GM12878 (cell line): ENCODE measurements at regions not wholly inside any gene's neighbourhood (a gene's known extent, or its start where the extent isn't known, plus 50 kb on each side); places are given as distances from the start of the nearest gene placed in this dataset.

Source experiments
- CEBPB ChIP-seq, 2 experiments: fragments of 150-350 bp in 1 of 2; IDR thresholded peaks; 2 replicates each; pipeline ENCODE4 v1.6.1; 2012 to 2014; ENCODE audit warnings: low read depth in 2 of 2, low read length in 2 of 2, borderline replicate concordance in 1 of 2, inconsistent platforms in 1 of 2
- CREB1 ChIP-seq: IDR thresholded peaks from 2 replicates; pipeline ENCODE4 v1.6.1; 2012; ENCODE audit warnings: low read depth, mild to moderate bottlenecking, inconsistent platforms
- EZH2 ChIP-seq: IDR thresholded peaks from 2 replicates; pipeline ENCODE4 v1.6.1; 2012; ENCODE audit warnings: low read depth, mild to moderate bottlenecking, control low read depth, inconsistent platforms, low read length, borderline replicate concordance; ENCODE audit not compliant: control insufficient read depth
- POLR2A ChIP-seq: IDR thresholded peaks from 2 replicates; pipeline ENCODE4 v1.6.1; 2011; ENCODE audit warnings: low read depth, mild to moderate bottlenecking, low read length
- RAD51 ChIP-seq: fragments of 450-650 bp; IDR thresholded peaks from 2 replicates; pipeline ENCODE4 v1.6.1; 2016; ENCODE audit warnings: moderate library complexity, mild to moderate bottlenecking, inconsistent platforms
- RUNX3 ChIP-seq: IDR thresholded peaks from 2 replicates; pipeline ENCODE4 v1.6.1; 2012; ENCODE audit warnings: low read length, inconsistent platforms
- SMAD1 ChIP-seq: fragments of 450-650 bp; IDR thresholded peaks from 2 replicates; pipeline ENCODE4 v1.6.1; 2018; ENCODE audit warnings: mild to moderate bottlenecking, low read depth; ENCODE audit not compliant: partially characterized antibody
- ZNF274 ChIP-seq: IDR thresholded peaks from one replicate; pipeline ENCODE4 v1.8.0; 2011; ENCODE audit not compliant: insufficient read length, insufficient read depth
- TF ChIP-seq, protein P1 (sequence below), 3 experiments: IDR thresholded peaks in 2 of 3; conservative IDR thresholded peaks in 1 of 3; 2 replicates each; pipeline ENCODE4 v1.5.1; 2011; ENCODE audit warnings: low read depth in 3 of 3, low read length in 3 of 3, mild to moderate bottlenecking in 3 of 3, control low read depth in 2 of 3, moderate library complexity in 2 of 3, inconsistent platforms in 1 of 3, mixed read lengths in 1 of 3; ENCODE audit not compliant: control insufficient read depth in 2 of 3, insufficient read depth in 1 of 3; ENCODE audit errors: extremely low read depth in 1 of 3
- TF ChIP-seq, protein P2 (sequence below): IDR thresholded peaks from 2 replicates; pipeline ENCODE4 v1.6.1; 2011; ENCODE audit warnings: low read depth, mild to moderate bottlenecking, low read length, moderate library complexity, borderline replicate concordance; ENCODE audit errors: extremely low read depth
- TF ChIP-seq, protein P3 (sequence below): IDR thresholded peaks from 2 replicates; pipeline ENCODE4 v1.6.1; 2011; ENCODE audit warnings: low read depth, low read length, improper control_type of control experiment, borderline replicate concordance
- TF ChIP-seq, protein P4 (sequence below): IDR thresholded peaks from 2 replicates; pipeline ENCODE4 v1.6.1; 2012; ENCODE audit warnings: low read depth, low read length, improper control_type of control experiment
- TF ChIP-seq, protein P5 (sequence below): fragments of 150-350 bp; IDR thresholded peaks from 2 replicates; pipeline ENCODE4 v1.6.1; 2016; ENCODE audit warnings: low read depth, low read length
- TF ChIP-seq, protein P6 (sequence below): fragments of 450-650 bp; formaldehyde crosslinking; IDR thresholded peaks from 2 replicates; pipeline ENCODE4 v1.4.0; 2020; ENCODE audit warnings: mild to moderate bottlenecking, moderate library complexity

DNA sequence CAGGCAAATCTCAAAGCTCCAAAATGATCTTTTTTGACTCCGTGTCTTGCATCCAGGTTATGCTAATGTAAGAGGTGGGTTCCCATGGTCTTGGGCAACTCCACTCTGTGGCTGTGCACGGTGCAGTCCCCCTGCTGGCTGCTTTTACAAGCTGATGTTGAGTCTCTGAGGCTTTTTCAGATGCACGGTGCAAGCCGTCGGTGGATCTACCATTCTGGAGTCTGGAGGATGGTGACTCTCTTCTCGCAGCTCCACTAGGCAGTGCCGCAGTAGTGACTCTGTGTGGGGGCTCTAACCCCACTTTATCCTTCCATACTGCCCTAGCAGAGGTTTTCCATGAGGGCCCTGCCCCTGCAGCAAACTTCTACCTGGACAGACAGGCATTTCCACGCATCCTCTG, 266.8 kb upstream of the GPC6 start:
- TF ChIP-seq ZNF274 (no peak), CEBPB (IDR thresholded peaks at IDR 0.05; ENCODE audit: borderline replicate concordance in 1 of 2, low read depth in 2 of 2, low read length in 2 of 2) (no peak), RAD51 (no peak), EZH2 (no peak), CREB1 (no peak), SMAD1 (no peak), POLR2A (no peak), RUNX3 (no peak)
- TF ChIP-seq, protein P1, sequence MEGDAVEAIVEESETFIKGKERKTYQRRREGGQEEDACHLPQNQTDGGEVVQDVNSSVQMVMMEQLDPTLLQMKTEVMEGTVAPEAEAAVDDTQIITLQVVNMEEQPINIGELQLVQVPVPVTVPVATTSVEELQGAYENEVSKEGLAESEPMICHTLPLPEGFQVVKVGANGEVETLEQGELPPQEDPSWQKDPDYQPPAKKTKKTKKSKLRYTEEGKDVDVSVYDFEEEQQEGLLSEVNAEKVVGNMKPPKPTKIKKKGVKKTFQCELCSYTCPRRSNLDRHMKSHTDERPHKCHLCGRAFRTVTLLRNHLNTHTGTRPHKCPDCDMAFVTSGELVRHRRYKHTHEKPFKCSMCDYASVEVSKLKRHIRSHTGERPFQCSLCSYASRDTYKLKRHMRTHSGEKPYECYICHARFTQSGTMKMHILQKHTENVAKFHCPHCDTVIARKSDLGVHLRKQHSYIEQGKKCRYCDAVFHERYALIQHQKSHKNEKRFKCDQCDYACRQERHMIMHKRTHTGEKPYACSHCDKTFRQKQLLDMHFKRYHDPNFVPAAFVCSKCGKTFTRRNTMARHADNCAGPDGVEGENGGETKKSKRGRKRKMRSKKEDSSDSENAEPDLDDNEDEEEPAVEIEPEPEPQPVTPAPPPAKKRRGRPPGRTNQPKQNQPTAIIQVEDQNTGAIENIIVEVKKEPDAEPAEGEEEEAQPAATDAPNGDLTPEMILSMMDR (IDR thresholded peaks at IDR 0.05 in 2 of 3, conservative IDR thresholded peaks at IDR 0.05 in 1 of 3; ENCODE audit: control insufficient read depth in 2 of 3, extremely low read depth in 1 of 3, insufficient read depth in 1 of 3, low read depth in 3 of 3, low read length in 3 of 3), result no peak
- TF ChIP-seq, protein P2, sequence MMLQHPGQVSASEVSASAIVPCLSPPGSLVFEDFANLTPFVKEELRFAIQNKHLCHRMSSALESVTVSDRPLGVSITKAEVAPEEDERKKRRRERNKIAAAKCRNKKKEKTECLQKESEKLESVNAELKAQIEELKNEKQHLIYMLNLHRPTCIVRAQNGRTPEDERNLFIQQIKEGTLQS, result no peak
- TF ChIP-seq, protein P3, sequence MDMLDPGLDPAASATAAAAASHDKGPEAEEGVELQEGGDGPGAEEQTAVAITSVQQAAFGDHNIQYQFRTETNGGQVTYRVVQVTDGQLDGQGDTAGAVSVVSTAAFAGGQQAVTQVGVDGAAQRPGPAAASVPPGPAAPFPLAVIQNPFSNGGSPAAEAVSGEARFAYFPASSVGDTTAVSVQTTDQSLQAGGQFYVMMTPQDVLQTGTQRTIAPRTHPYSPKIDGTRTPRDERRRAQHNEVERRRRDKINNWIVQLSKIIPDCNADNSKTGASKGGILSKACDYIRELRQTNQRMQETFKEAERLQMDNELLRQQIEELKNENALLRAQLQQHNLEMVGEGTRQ, result no peak
- TF ChIP-seq, protein P4, sequence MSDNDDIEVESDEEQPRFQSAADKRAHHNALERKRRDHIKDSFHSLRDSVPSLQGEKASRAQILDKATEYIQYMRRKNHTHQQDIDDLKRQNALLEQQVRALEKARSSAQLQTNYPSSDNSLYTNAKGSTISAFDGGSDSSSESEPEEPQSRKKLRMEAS, result no peak
- TF ChIP-seq, protein P5, sequence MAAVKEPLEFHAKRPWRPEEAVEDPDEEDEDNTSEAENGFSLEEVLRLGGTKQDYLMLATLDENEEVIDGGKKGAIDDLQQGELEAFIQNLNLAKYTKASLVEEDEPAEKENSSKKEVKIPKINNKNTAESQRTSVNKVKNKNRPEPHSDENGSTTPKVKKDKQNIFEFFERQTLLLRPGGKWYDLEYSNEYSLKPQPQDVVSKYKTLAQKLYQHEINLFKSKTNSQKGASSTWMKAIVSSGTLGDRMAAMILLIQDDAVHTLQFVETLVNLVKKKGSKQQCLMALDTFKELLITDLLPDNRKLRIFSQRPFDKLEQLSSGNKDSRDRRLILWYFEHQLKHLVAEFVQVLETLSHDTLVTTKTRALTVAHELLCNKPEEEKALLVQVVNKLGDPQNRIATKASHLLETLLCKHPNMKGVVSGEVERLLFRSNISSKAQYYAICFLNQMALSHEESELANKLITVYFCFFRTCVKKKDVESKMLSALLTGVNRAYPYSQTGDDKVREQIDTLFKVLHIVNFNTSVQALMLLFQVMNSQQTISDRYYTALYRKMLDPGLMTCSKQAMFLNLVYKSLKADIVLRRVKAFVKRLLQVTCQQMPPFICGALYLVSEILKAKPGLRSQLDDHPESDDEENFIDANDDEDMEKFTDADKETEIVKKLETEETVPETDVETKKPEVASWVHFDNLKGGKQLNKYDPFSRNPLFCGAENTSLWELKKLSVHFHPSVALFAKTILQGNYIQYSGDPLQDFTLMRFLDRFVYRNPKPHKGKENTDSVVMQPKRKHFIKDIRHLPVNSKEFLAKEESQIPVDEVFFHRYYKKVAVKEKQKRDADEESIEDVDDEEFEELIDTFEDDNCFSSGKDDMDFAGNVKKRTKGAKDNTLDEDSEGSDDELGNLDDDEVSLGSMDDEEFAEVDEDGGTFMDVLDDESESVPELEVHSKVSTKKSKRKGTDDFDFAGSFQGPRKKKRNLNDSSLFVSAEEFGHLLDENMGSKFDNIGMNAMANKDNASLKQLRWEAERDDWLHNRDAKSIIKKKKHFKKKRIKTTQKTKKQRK, result no peak
- TF ChIP-seq, protein P6, sequence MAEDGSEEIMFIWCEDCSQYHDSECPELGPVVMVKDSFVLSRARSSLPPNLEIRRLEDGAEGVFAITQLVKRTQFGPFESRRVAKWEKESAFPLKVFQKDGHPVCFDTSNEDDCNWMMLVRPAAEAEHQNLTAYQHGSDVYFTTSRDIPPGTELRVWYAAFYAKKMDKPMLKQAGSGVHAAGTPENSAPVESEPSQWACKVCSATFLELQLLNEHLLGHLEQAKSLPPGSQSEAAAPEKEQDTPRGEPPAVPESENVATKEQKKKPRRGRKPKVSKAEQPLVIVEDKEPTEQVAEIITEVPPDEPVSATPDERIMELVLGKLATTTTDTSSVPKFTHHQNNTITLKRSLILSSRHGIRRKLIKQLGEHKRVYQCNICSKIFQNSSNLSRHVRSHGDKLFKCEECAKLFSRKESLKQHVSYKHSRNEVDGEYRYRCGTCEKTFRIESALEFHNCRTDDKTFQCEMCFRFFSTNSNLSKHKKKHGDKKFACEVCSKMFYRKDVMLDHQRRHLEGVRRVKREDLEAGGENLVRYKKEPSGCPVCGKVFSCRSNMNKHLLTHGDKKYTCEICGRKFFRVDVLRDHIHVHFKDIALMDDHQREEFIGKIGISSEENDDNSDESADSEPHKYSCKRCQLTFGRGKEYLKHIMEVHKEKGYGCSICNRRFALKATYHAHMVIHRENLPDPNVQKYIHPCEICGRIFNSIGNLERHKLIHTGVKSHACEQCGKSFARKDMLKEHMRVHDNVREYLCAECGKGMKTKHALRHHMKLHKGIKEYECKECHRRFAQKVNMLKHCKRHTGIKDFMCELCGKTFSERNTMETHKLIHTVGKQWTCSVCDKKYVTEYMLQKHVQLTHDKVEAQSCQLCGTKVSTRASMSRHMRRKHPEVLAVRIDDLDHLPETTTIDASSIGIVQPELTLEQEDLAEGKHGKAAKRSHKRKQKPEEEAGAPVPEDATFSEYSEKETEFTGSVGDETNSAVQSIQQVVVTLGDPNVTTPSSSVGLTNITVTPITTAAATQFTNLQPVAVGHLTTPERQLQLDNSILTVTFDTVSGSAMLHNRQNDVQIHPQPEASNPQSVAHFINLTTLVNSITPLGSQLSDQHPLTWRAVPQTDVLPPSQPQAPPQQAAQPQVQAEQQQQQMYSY (CRISPR knock-in tag), result no peak
